H1 (cell line): ENCODE measurements at regions not wholly inside any gene's neighbourhood (a gene's known extent, or its start where the extent isn't known, plus 50 kb on each side); places are given as distances from the start of the nearest gene placed in this dataset.

Source experiments
- CTCF ChIA-PET: fragments of 300-600 bp; sonication (Branson Sonifier 250); formaldehyde crosslinking; loops from one replicate; lab custom pipeline; 2021; ENCODE audit not compliant: partially characterized antibody; lab: Charles Lee
- POLR2A ChIA-PET: fragments of 300-600 bp; sonication (Branson Sonifier 250); formaldehyde crosslinking; loops from one replicate; lab custom pipeline; 2021; ENCODE audit warnings: inconsistent platforms; ENCODE audit not compliant: partially characterized antibody; lab: Charles Lee
- DNase-seq, 2 experiments: peaks; one replicate each; pipeline versions ENCODE4 v3.0.0 to v3.0.0-alpha.2; 2010 to 2022; ENCODE audit warnings: low spot score in 2 of 2, low read depth in 1 of 2, mixed read lengths in 1 of 2
- FAIRE-seq: peaks from 2 replicates; lab custom pipeline; 2011; peaks lifted over from hg19 to GRCh38; lab: Jason Lieb, UNC
- H2AFZ ChIP-seq: 2 replicates; pipeline ENCODE4 v1.8.1; 2012; ENCODE audit warnings: low read length, inconsistent platforms
- H2AK5ac ChIP-seq: 2 replicates; pipeline ENCODE4 v1.6.1; 2013; ENCODE audit warnings: low read depth, low read length
- H2BK120ac ChIP-seq: replicated peaks from 2 replicates; pipeline ENCODE3; 2013; ENCODE audit warnings: low read depth, low read length, inconsistent platforms
- H2BK12ac ChIP-seq: 2 replicates; pipeline ENCODE4 v1.6.1; 2013; ENCODE audit warnings: low read depth, low read length
- H2BK15ac ChIP-seq: 2 replicates; pipeline ENCODE4 v1.6.1; 2013; ENCODE audit warnings: low read length
- H2BK20ac ChIP-seq: 2 replicates; pipeline ENCODE4 v1.6.1; 2013; ENCODE audit warnings: low read length
- H2BK5ac ChIP-seq: 2 replicates; pipeline ENCODE4 v1.6.1; 2013; ENCODE audit warnings: low read depth, low read length
- H3K14ac ChIP-seq: 2 replicates; pipeline ENCODE4 v1.6.1; 2013; ENCODE audit warnings: inconsistent platforms; ENCODE audit not compliant: insufficient read length
- H3K18ac ChIP-seq: 2 replicates; pipeline ENCODE4 v1.6.1; 2013; ENCODE audit warnings: low read length; ENCODE audit errors: extremely low read depth
- H3K23ac ChIP-seq: 2 replicates; pipeline ENCODE4 v1.6.1; 2013; ENCODE audit warnings: inconsistent platforms; ENCODE audit not compliant: insufficient read length
- H3K23me2 ChIP-seq: 2 replicates; pipeline ENCODE4 v1.6.1; 2013; ENCODE audit warnings: low read depth, low read length
- H3K27ac ChIP-seq: 2 replicates; pipeline ENCODE4 v1.6.1; 2011; ENCODE audit warnings: low read depth, low read length, inconsistent platforms
- H3K27me3 ChIP-seq, 4 experiments: replicated peaks in 1 of 4; 1 replicate in 1 of 4; 2 replicates in 3 of 4; pipeline versions ENCODE4 v1.6.1 to v1.8.1; 2011 to 2013; ENCODE audit warnings: low read length in 3 of 4, mild to moderate bottlenecking in 3 of 4, inconsistent platforms in 2 of 4, mixed read lengths in 2 of 4, moderate library complexity in 1 of 4; ENCODE audit not compliant: control insufficient read depth in 3 of 4, insufficient read depth in 3 of 4; ENCODE audit errors: extremely low read depth in 1 of 4
- H3K36me3 ChIP-seq, 4 experiments: 2 replicates each; pipeline versions ENCODE4 v1.6.1 to v1.8.1; 2011 to 2013; ENCODE audit warnings: mild to moderate bottlenecking in 4 of 4, low read length in 3 of 4, moderate library complexity in 2 of 4, control low read depth in 1 of 4, inconsistent platforms in 1 of 4; ENCODE audit not compliant: insufficient read depth in 4 of 4, control insufficient read depth in 2 of 4
- H3K4ac ChIP-seq: replicated peaks from 2 replicates; pipeline ENCODE3; 2013; ENCODE audit warnings: low read length, low read depth, mixed read lengths, inconsistent platforms; ENCODE audit not compliant: insufficient read length
- H3K4me1 ChIP-seq, 4 experiments: replicated peaks in 1 of 4; 1 replicate in 1 of 4; 2 replicates in 3 of 4; pipeline versions ENCODE4 v1.6.1 to v1.8.1; 2011 to 2013; ENCODE audit warnings: low read length in 3 of 4, inconsistent platforms in 2 of 4, mixed read lengths in 1 of 4; ENCODE audit not compliant: insufficient read depth in 4 of 4, control insufficient read depth in 3 of 4
- H3K4me2 ChIP-seq, 2 experiments: 2 replicates each; pipeline versions ENCODE4 v1.6.1 to v1.8.1; 2011 to 2013; ENCODE audit warnings: low read depth in 2 of 2, low read length in 2 of 2, control low read depth in 1 of 2, inconsistent platforms in 1 of 2, mild to moderate bottlenecking in 1 of 2; ENCODE audit not compliant: insufficient read depth in 1 of 2
- H3K4me3 ChIP-seq, 4 experiments: fragments of 200-600, 300-600 bp in 1 of 4; sonication (generic), shearing (Covaris generic), sonication (Bioruptor Twin) in 1 of 4; 2 replicates each; pipeline versions ENCODE4 v1.5.1 to v1.8.1; 2011 to 2016; ENCODE audit warnings: low read length in 4 of 4, low read depth in 3 of 4, control low read depth in 2 of 4, inconsistent platforms in 2 of 4, mild to moderate bottlenecking in 2 of 4, mixed read lengths in 1 of 4, moderate library complexity in 1 of 4; ENCODE audit not compliant: insufficient read depth in 2 of 4; ENCODE audit errors: extremely low read depth in 1 of 4
- H3K56ac ChIP-seq: replicated peaks from 2 replicates; pipeline ENCODE3; 2013; ENCODE audit warnings: low read depth, mild to moderate bottlenecking, mixed read lengths, low read length, inconsistent platforms; ENCODE audit not compliant: insufficient read length
- H3K79me1 ChIP-seq: 2 replicates; pipeline ENCODE4 v1.6.1; 2013; ENCODE audit warnings: low read depth, low read length, control low read depth
- H3K79me2 ChIP-seq, 2 experiments: 2 replicates each; pipeline versions ENCODE4 v1.6.1 to v1.8.1; 2012 to 2013; ENCODE audit warnings: low read length in 2 of 2, mild to moderate bottlenecking in 2 of 2, inconsistent platforms in 1 of 2; ENCODE audit not compliant: insufficient read depth in 2 of 2, control insufficient read depth in 1 of 2
- H3K9ac ChIP-seq, 4 experiments: replicated peaks in 1 of 4; 1 replicate in 1 of 4; 2 replicates in 3 of 4; pipeline versions ENCODE4 v1.6.1 to v1.8.1; 2011 to 2013; ENCODE audit warnings: low read depth in 3 of 4, low read length in 3 of 4, control low read depth in 2 of 4, mild to moderate bottlenecking in 2 of 4, moderate library complexity in 2 of 4, inconsistent platforms in 1 of 4; ENCODE audit errors: extremely low read depth in 1 of 4
- H3K9me3 ChIP-seq, 2 experiments: 2 replicates each; pipeline versions ENCODE4 v1.6.1 to v1.8.1; 2012 to 2013; ENCODE audit warnings: mild to moderate bottlenecking in 2 of 2, moderate library complexity in 2 of 2, control low read depth in 1 of 2, inconsistent platforms in 1 of 2, low read depth in 1 of 2, low read length in 1 of 2, mixed read lengths in 1 of 2; ENCODE audit not compliant: insufficient read depth in 2 of 2
- H4K20me1 ChIP-seq, 2 experiments: replicated peaks in 1 of 2; 2 replicates each; pipeline versions ENCODE3 to v1.8.1; 2011 to 2013; ENCODE audit warnings: inconsistent platforms in 2 of 2, low read length in 2 of 2, mild to moderate bottlenecking in 1 of 2; ENCODE audit not compliant: insufficient read depth in 2 of 2, control insufficient read depth in 1 of 2
- H4K5ac ChIP-seq: 2 replicates; pipeline ENCODE4 v1.6.1; 2013; ENCODE audit warnings: low read length, low read depth, mixed read lengths, inconsistent platforms; ENCODE audit not compliant: insufficient read length
- H4K8ac ChIP-seq: 2 replicates; pipeline ENCODE4 v1.8.0; 2013; ENCODE audit warnings: mild to moderate bottlenecking, moderate library complexity, low read length, inconsistent platforms; ENCODE audit not compliant: insufficient read depth; ENCODE audit errors: extremely low read depth
- H4K91ac ChIP-seq: replicated peaks from 2 replicates; pipeline ENCODE3; 2013; ENCODE audit warnings: low read length, mixed read lengths, inconsistent platforms; ENCODE audit not compliant: insufficient read length
- BACH1 ChIP-seq: IDR thresholded peaks from 2 replicates; pipeline ENCODE4 v1.6.1; 2012; ENCODE audit warnings: low read length, improper control_type of control experiment
- BCL11A ChIP-seq, 2 experiments: IDR thresholded peaks; one replicate each; pipeline ENCODE4 v1.6.1; 2011; ENCODE audit warnings: low read depth in 2 of 2, low read length in 2 of 2, mild to moderate bottlenecking in 2 of 2
- CEBPB ChIP-seq: IDR thresholded peaks from 2 replicates; pipeline ENCODE4 v1.6.1; 2012; ENCODE audit warnings: low read depth, low read length
- EGR1 ChIP-seq: IDR thresholded peaks from 2 replicates; pipeline ENCODE4 v1.6.1; 2011; ENCODE audit warnings: low read depth, low read length, borderline replicate concordance
- GABPA ChIP-seq: IDR thresholded peaks from 2 replicates; pipeline ENCODE4 v1.6.1; 2011; ENCODE audit warnings: mild to moderate bottlenecking, low read length, moderate library complexity, borderline replicate concordance; ENCODE audit not compliant: insufficient read depth
- GTF2F1 ChIP-seq: IDR thresholded peaks from 2 replicates; pipeline ENCODE4 v1.6.1; 2012; ENCODE audit warnings: low read depth, low read length, improper control_type of control experiment, borderline replicate concordance
- HDAC2 ChIP-seq, 2 experiments: fragments of 300-600 bp in 1 of 2; sonication (generic) in 1 of 2; IDR thresholded peaks; 2 replicates each; pipeline ENCODE4 v1.6.1; 2011 to 2012; ENCODE audit warnings: low read depth in 2 of 2, low read length in 2 of 2, mild to moderate bottlenecking in 2 of 2, moderate library complexity in 2 of 2, borderline replicate concordance in 1 of 2, inconsistent platforms in 1 of 2
- HDAC6 ChIP-seq: IDR thresholded peaks from one replicate; pipeline ENCODE4 v1.7.1; 2012; ENCODE audit warnings: low read depth, mild to moderate bottlenecking, inconsistent platforms, low read length, moderate library complexity
- JUN ChIP-seq: IDR thresholded peaks from 2 replicates; pipeline ENCODE4 v1.6.1; 2011; ENCODE audit warnings: low read depth, mild to moderate bottlenecking, improper control_type of control experiment, low read length
- NRF1 ChIP-seq: IDR thresholded peaks from 2 replicates; pipeline ENCODE4 v1.6.1; 2011; ENCODE audit warnings: mild to moderate bottlenecking, low read depth, low read length, improper control_type of control experiment
- POLR2A ChIP-seq, 2 experiments: IDR thresholded peaks; 1 replicate in 1 of 2; 2 replicates in 1 of 2; pipeline ENCODE4 v1.6.1; 2011; ENCODE audit warnings: low read depth in 2 of 2, low read length in 2 of 2, mild to moderate bottlenecking in 2 of 2; ENCODE audit errors: control extremely low read depth in 1 of 2
- SIX5 ChIP-seq: IDR thresholded peaks from 2 replicates; pipeline ENCODE4 v1.6.1; 2011; ENCODE audit warnings: mild to moderate bottlenecking, low read depth, low read length
- SP4 ChIP-seq: IDR thresholded peaks from 2 replicates; pipeline ENCODE4 v1.6.1; 2012; ENCODE audit warnings: low read length, inconsistent platforms
- TAF7 ChIP-seq: optimal IDR thresholded peaks from 2 replicates; pipeline ENCODE3; 2011; ENCODE audit warnings: low read depth, mild to moderate bottlenecking, inconsistent platforms, low read length, moderate library complexity, borderline replicate concordance
- TBP ChIP-seq: IDR thresholded peaks from 2 replicates; pipeline ENCODE4 v1.6.1; 2011; ENCODE audit warnings: low read depth, low read length, improper control_type of control experiment
- YY1 ChIP-seq: IDR thresholded peaks from 2 replicates; pipeline ENCODE4 v1.6.1; 2011; ENCODE audit warnings: low read depth, mild to moderate bottlenecking, low read length
- WGBS, 2 experiments: shearing (Covaris generic) in 1 of 2; methylation state at CpG; one replicate each; pipeline versions ENCODE4 v1.1.6 to v1.1.7; 2013 to 2015; ENCODE audit warnings: low lambda C conversion rate in 2 of 2, mixed read lengths in 2 of 2, inconsistent platforms in 1 of 2, low coverage in 1 of 2, missing lambda C conversion rate in 1 of 2; ENCODE audit not compliant: insufficient replicate concordance in 2 of 2, insufficient coverage in 1 of 2, insufficient read length in 1 of 2; ENCODE audit errors: extremely low coverage in 1 of 2, missing lambda C conversion rate in 1 of 2; 5-methylcytosine and 5-hydroxymethylcytosine counted together

DNA sequence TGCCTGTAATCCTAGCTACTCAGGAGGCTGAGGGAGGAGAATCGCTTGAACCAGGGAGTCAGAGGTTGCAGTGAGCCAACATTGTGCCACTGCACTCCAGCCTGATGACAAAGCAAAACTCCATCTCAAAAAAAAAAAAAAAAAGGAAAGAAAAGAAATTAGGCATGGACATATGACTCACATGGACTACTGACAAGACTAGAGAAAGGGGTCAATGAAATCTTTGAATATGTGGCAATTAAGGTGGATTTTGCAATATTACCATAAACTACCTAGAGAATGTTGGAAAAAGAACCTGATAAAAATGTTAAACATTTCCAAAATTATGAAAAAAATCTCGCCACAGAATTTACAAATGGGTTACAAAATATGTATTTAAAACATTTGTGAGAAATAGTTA, 873.6 kb downstream of the C12orf50 start:
- H3K27me3 ChIP-seq: no peaks in the 10 kb centered on the region
- H2BK15ac ChIP-seq: no peak overlapping the region
- H4K8ac ChIP-seq: no peak overlapping the region
- H3K4me3 ChIP-seq: no peak overlapping the region
- H2BK5ac ChIP-seq: no peak overlapping the region
- no peaks in the 10 kb centered on the region for H3K9me3 ChIP-seq
- H3K4me1 ChIP-seq: no peaks in the 10 kb centered on the region
- H3K56ac ChIP-seq: no peak overlapping the region
- TF ChIP-seq HDAC2 (IDR thresholded peaks at IDR 0.05; ENCODE audit: borderline replicate concordance in 1 of 2, low read depth in 2 of 2, low read length in 2 of 2) (no peak), SIX5 (no peak), JUN (no peak), TBP (no peak), NRF1 (no peak), GTF2F1 (no peak), BACH1 (no peak), POLR2A (IDR thresholded peaks at IDR 0.05; ENCODE audit: control extremely low read depth in 1 of 2, low read depth in 2 of 2, low read length in 2 of 2) (no peak), HDAC6 (no peak), BCL11A (IDR thresholded peaks at IDR 0.05; ENCODE audit: low read depth in 2 of 2, low read length in 2 of 2) (no peak), YY1 (no peak), GABPA (no peak), EGR1 (no peak), CEBPB (no peak), SP4 (no peak), TAF7 (no peak)
- no peaks in the 10 kb centered on the region for H3K23me2 ChIP-seq
- H3K14ac ChIP-seq: no peak overlapping the region
- H2BK12ac ChIP-seq: no peak overlapping the region
- H4K20me1 ChIP-seq: no peaks in the 10 kb centered on the region
- H2BK20ac ChIP-seq: no peak overlapping the region
- H3K18ac ChIP-seq: no peak overlapping the region
- no peak overlapping the region for H3K27ac ChIP-seq
- FAIRE-seq (no peak), DNase-seq (no peak)
- H3K79me2 ChIP-seq: no peaks in the 10 kb centered on the region
- POLR2A ChIA-PET: no interaction called here
- no peak overlapping the region for H3K4me2 ChIP-seq
- no peak overlapping the region for H4K91ac ChIP-seq
- no peak overlapping the region for H2AK5ac ChIP-seq
- no peak overlapping the region for H4K5ac ChIP-seq
- no peak overlapping the region for H3K9ac ChIP-seq
- no peak overlapping the region for H2AFZ ChIP-seq
- H2BK120ac ChIP-seq: no peak overlapping the region
- 89% methylated on average over 1 of the region's 2 CpGs; no CpG with 5 or more reads in 1 of the 2 experiments for WGBS, 2 experiments
- H3K4ac ChIP-seq: no peak overlapping the region
- CTCF ChIA-PET: interaction anchor here (0.7 kb wide), 1 partner anchor 81 kb away, joined by 3 read pairs; no protein-coding TSS in a partner anchor
- no peaks in the 10 kb centered on the region for H3K36me3 ChIP-seq
- no peaks in the 10 kb centered on the region for H3K79me1 ChIP-seq
- no peak overlapping the region for H3K23ac ChIP-seq
